ENCODE measurements at regions not wholly inside any gene's neighbourhood (a gene's known extent, or its start where the extent isn't known, plus 50 kb on each side); places are given as distances from the start of the nearest gene placed in this dataset.

GRCh38 chr2:8027387-8027786 lies 654.5 kb upstream of the ID2 start:
- peak in 1 of 2 experiments; percentile 3 for DNase-seq

- no peak for DNase-seq
These were observed 653.8 kb upstream of the ID2 start for GRCh38 chr2:8028036-8028435.

GRCh38 chr2:8028436-8028835 lies 653.4 kb upstream of the ID2 start:
- no peak for DNase-seq

GRCh38 chr2:8028981-8029380 lies 652.9 kb upstream of the ID2 start:
- peak in 1 of 2 experiments; percentile 4 for DNase-seq

- peak in 1 of 2 experiments; percentile 24 for DNase-seq
These were observed 651.1 kb upstream of the ID2 start for GRCh38 chr2:8030573-8031303.

GRCh38 chr2:8031370-8031769 lies 650.5 kb upstream of the ID2 start:
- DNase-seq = peak in 1 of 2 experiments; percentile 11

GRCh38 chr2:8033546-8034096 lies 648.2 kb upstream of the ID2 start:
- DNase-seq = no peak

- no peak for DNase-seq
These were observed 645.5 kb upstream of the ID2 start for GRCh38 chr2:8036366-8036765.

- DNase-seq = no peak
These were observed 642.1 kb upstream of the ID2 start for GRCh38 chr2:8039732-8040131.

GRCh38 chr2:8043295-8043694 lies 638.6 kb upstream of the ID2 start:
- DNase-seq = peak in 1 of 2 experiments; percentile 3

- DNase-seq = peak in 1 of 2 experiments; percentile 4
These were observed 637.7 kb upstream of the ID2 start for GRCh38 chr2:8044046-8044594.

- DNase-seq = peak in 1 of 2 experiments; percentile 6
These were observed 636.7 kb upstream of the ID2 start for GRCh38 chr2:8045081-8045614.

GRCh38 chr2:8046849-8047248 lies 635.0 kb upstream of the ID2 start:
- peak in 1 of 2 experiments; percentile 1 for DNase-seq

GRCh38 chr2:8049176-8049575 lies 632.7 kb upstream of the ID2 start:
- DNase-seq = no peak

- DNase-seq = peak; percentile 73 to 78
These were observed 631.8 kb upstream of the ID2 start for GRCh38 chr2:8049851-8050571.

- no peak for DNase-seq
These were observed 628.6 kb upstream of the ID2 start for GRCh38 chr2:8053216-8053615.

GRCh38 chr2:8054070-8054469 lies 627.8 kb upstream of the ID2 start:
- DNase-seq = no peak

- no peak for DNase-seq
These were observed 623.2 kb upstream of the ID2 start for GRCh38 chr2:8058652-8059051.

- no peak for DNase-seq
These were observed 622.6 kb upstream of the ID2 start for GRCh38 chr2:8059255-8059654.

GRCh38 chr2:8059794-8060193 lies 622.1 kb upstream of the ID2 start:
- DNase-seq = no peak

GRCh38 chr2:8061219-8061618 lies 620.6 kb upstream of the ID2 start:
- no peak for DNase-seq

GRCh38 chr2:8064603-8065002 lies 617.3 kb upstream of the ID2 start:
- DNase-seq = no peak

- DNase-seq = no peak
These were observed 616.7 kb upstream of the ID2 start for GRCh38 chr2:8065191-8065590.
